WTC11 (cell line): ENCODE measurements at regions not wholly inside any gene's neighbourhood (a gene's known extent, or its start where the extent isn't known, plus 50 kb on each side); places are given as distances from the start of the nearest gene placed in this dataset.

Experiments used
- ATAC-seq: fragments of 200-7000 bp; cut with Tn5 transposase; 2 replicates; pipeline ENCODE4 v1.10.0; 2021; ENCODE audit warnings: mild to moderate bottlenecking, moderate library complexity
- CTCF ChIA-PET: fragments of 300-600 bp; sonication (Branson Sonifier 250); formaldehyde crosslinking; loops from one replicate; lab custom pipeline; 2021; ENCODE audit warnings: antibody characterized with exemption; lab: Charles Lee
- POLR2A ChIA-PET: fragments of 350-600 bp; sonication (Branson Sonifier 250); formaldehyde crosslinking; loops from one replicate; lab custom pipeline; 2021; ENCODE audit warnings: antibody characterized with exemption; lab: Charles Lee
- DNase-seq: peaks from one replicate; pipeline ENCODE4 v3.0.0; 2021; ENCODE audit warnings: low spot score
- H3K27ac Mint-ChIP-seq: 2 replicates; pipeline ENCODE4 v1.8.0; 2021; ENCODE audit warnings: mixed read lengths
- H3K27me3 Mint-ChIP-seq: 2 replicates; pipeline ENCODE4 v1.8.0; 2021; ENCODE audit warnings: low read depth, mild to moderate bottlenecking, moderate library complexity, mixed read lengths
- H3K36me3 Mint-ChIP-seq: 2 replicates; pipeline ENCODE4 v1.8.0; 2021; ENCODE audit warnings: mixed read lengths
- H3K4me1 Mint-ChIP-seq: 2 replicates; pipeline ENCODE4 v1.8.0; 2022; ENCODE audit warnings: mixed read lengths
- H3K4me3 Mint-ChIP-seq: 2 replicates; pipeline ENCODE4 v1.8.0; 2021; ENCODE audit warnings: mild to moderate bottlenecking, moderate library complexity, mixed read lengths
- H3K9me3 Mint-ChIP-seq: 2 replicates; pipeline ENCODE4 v1.8.0; 2021; ENCODE audit warnings: mixed read lengths
- FOXJ3 ChIP-seq: sonication (generic); formaldehyde crosslinking; IDR thresholded peaks from 2 replicates; pipeline ENCODE4 v1.9.0; 2021; ENCODE audit warnings: missing genetic modification reagents, mild to moderate bottlenecking, borderline replicate concordance
- GRHL2 ChIP-seq: fragments of 250-450 bp; sonication (Bioruptor Pico); IDR thresholded peaks from 2 replicates; pipeline ENCODE4 v1.8.0; 2022; ENCODE audit warnings: mild to moderate bottlenecking, moderate library complexity; ENCODE audit not compliant: insufficient replicate concordance, severe bottlenecking
- HMGA2 ChIP-seq: fragments of 250-450 bp; sonication (Bioruptor Pico); IDR thresholded peaks from 2 replicates; pipeline ENCODE4 v1.4.0; 2021; ENCODE audit warnings: mild to moderate bottlenecking, moderate library complexity
- IRF1 ChIP-seq: sonication (generic); formaldehyde crosslinking; IDR thresholded peaks from 2 replicates; pipeline ENCODE4 v1.8.0; 2023; ENCODE audit warnings: missing genetic modification reagents
- MLX ChIP-seq: sonication (generic); formaldehyde crosslinking; IDR thresholded peaks from 2 replicates; pipeline ENCODE4 v1.8.1; 2023; ENCODE audit warnings: mild to moderate bottlenecking, missing genetic modification reagents, moderate library complexity
- TP53 ChIP-seq: sonication (generic); formaldehyde crosslinking; IDR thresholded peaks from 2 replicates; pipeline ENCODE4 v1.8.1; 2023; ENCODE audit warnings: mild to moderate bottlenecking, missing genetic modification reagents
- ZNF138 ChIP-seq: sonication (generic); formaldehyde crosslinking; conservative IDR thresholded peaks from 2 replicates; pipeline ENCODE4 v1.8.1; 2022; ENCODE audit warnings: mild to moderate bottlenecking, moderate library complexity, missing genetic modification reagents
- ZNF317 ChIP-seq: sonication (generic); formaldehyde crosslinking; IDR thresholded peaks from 2 replicates; pipeline ENCODE4 v1.8.1; 2023; ENCODE audit warnings: low read depth, mild to moderate bottlenecking, moderate library complexity, missing genetic modification reagents, borderline replicate concordance
- ZNF671 ChIP-seq: fragments of 250-450 bp; sonication (Bioruptor Pico); IDR thresholded peaks from 2 replicates; pipeline ENCODE4 v1.8.0; 2021; ENCODE audit warnings: mild to moderate bottlenecking
- TF ChIP-seq, protein P1 (sequence below): sonication (generic); formaldehyde crosslinking; conservative IDR thresholded peaks from 2 replicates; pipeline ENCODE4 v1.8.1; 2023; ENCODE audit warnings: mild to moderate bottlenecking, low read depth, missing genetic modification reagents, moderate library complexity
- TF ChIP-seq, protein P2 (sequence below): fragments of 250-450 bp; sonication (Bioruptor Pico); IDR thresholded peaks from 2 replicates; pipeline ENCODE4 v1.9.0; 2021; ENCODE audit warnings: moderate library complexity, mild to moderate bottlenecking, inconsistent platforms, borderline replicate concordance
- TF ChIP-seq, protein P3 (sequence below): sonication (generic); formaldehyde crosslinking; IDR thresholded peaks from 2 replicates; pipeline ENCODE4 v1.8.1; 2022; ENCODE audit warnings: mild to moderate bottlenecking, moderate library complexity, missing genetic modification reagents

- CTCF ChIA-PET = interaction anchor here (0.6 to 1.9 kb wide), 4 partner anchors 47 to 214 kb away, joined by 3 to 6 read pairs (median 4); no protein-coding TSS in a partner anchor
- no peaks in the 10 kb centered on the region for H3K36me3 Mint-ChIP-seq
- DNase-seq = no peak
- no peak overlapping the region for H3K27ac Mint-ChIP-seq
- 0 out of 2 replicates have a peak, but pooled peaks cover 6% of the 10 kb centered on the region for H3K4me1 Mint-ChIP-seq
- TF ChIP-seq, protein P1, sequence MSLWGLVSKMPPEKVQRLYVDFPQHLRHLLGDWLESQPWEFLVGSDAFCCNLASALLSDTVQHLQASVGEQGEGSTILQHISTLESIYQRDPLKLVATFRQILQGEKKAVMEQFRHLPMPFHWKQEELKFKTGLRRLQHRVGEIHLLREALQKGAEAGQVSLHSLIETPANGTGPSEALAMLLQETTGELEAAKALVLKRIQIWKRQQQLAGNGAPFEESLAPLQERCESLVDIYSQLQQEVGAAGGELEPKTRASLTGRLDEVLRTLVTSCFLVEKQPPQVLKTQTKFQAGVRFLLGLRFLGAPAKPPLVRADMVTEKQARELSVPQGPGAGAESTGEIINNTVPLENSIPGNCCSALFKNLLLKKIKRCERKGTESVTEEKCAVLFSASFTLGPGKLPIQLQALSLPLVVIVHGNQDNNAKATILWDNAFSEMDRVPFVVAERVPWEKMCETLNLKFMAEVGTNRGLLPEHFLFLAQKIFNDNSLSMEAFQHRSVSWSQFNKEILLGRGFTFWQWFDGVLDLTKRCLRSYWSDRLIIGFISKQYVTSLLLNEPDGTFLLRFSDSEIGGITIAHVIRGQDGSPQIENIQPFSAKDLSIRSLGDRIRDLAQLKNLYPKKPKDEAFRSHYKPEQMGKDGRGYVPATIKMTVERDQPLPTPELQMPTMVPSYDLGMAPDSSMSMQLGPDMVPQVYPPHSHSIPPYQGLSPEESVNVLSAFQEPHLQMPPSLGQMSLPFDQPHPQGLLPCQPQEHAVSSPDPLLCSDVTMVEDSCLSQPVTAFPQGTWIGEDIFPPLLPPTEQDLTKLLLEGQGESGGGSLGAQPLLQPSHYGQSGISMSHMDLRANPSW (CRISPR knock-in tag) = no peak
- TF ChIP-seq GRHL2 (CRISPR knock-in tag) = no peak
- TF ChIP-seq, protein P2, sequence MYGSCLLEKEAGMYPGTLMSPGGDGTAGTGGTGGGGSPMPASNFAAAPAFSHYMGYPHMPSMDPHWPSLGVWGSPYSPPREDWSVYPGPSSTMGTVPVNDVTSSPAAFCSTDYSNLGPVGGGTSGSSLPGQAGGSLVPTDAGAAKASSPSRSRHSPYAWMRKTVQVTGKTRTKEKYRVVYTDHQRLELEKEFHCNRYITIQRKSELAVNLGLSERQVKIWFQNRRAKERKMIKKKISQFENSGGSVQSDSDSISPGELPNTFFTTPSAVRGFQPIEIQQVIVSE (CRISPR knock-in tag) = no peak
- TF ChIP-seq, all 79 proteins: peak for 0
- no peak overlapping the region for H3K4me3 Mint-ChIP-seq
- H3K27me3 Mint-ChIP-seq = no peaks in the 10 kb centered on the region
- POLR2A ChIA-PET = no interaction called here
- no peak for ATAC-seq
- H3K9me3 Mint-ChIP-seq = no peaks in the 10 kb centered on the region
These were observed 81.8 kb upstream of the HPCAL1 start for GRCh38 chr2:10220902-10221391.

DNA sequence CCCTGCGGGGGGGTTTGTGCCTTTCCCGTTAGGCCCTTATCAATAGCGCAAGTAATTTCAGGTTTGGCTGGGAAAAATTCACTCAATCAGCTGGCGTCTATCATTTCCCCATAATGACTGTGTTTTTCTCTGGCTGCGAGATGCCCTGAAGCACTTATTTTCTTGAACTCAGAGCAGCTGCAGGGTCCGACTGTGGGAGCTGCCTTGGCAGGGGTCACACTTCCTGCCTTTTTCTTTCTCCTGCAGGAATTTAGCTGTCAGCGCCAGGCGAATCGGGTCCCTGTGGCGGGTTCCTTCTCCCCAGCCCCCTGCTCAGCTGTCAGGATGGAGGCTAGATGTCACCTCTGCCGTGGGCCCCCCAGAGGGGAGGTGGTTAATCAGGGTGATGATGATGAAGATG lies 81.3 kb upstream of the HPCAL1 start:
- no peak for TF ChIP-seq ZNF671
- no peak for TF ChIP-seq IRF1 (CRISPR knock-in tag)
- TF ChIP-seq FOXJ3 (CRISPR knock-in tag) = no peak
- TF ChIP-seq, protein P3, sequence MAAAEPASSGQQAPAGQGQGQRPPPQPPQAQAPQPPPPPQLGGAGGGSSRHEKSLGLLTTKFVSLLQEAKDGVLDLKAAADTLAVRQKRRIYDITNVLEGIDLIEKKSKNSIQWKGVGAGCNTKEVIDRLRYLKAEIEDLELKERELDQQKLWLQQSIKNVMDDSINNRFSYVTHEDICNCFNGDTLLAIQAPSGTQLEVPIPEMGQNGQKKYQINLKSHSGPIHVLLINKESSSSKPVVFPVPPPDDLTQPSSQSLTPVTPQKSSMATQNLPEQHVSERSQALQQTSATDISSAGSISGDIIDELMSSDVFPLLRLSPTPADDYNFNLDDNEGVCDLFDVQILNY (CRISPR knock-in tag) = no peak
- no peak for TF ChIP-seq MLX
- no peak for TF ChIP-seq TP53
- TF ChIP-seq HMGA2 (CRISPR knock-in tag) = no peak
- TF ChIP-seq, all 79 proteins: peak for 0
- Mint-ChIP-seq H3K9me3 (no peaks in the 10 kb centered on the region), H3K36me3 (no peaks in the 10 kb centered on the region), H3K4me1 (0 out of 2 replicates have a peak, but pooled peaks cover 6% of the 10 kb centered on the region), H3K27ac (no peak overlapping the region), H3K27me3 (no peaks in the 10 kb centered on the region), H3K4me3 (no peak overlapping the region)
- ChIA-PET CTCF (interaction anchor here (1.2 to 1.9 kb wide), 2 partner anchors 188 to 213 kb away, joined by 3 to 6 read pairs; no protein-coding TSS in a partner anchor), POLR2A (no interaction called here)
- ATAC-seq = no peak
- no peak for DNase-seq

GRCh38 chr2:10221976-10222870 lies 80.5 kb upstream of the HPCAL1 start:
- H3K36me3 Mint-ChIP-seq = no peaks in the 10 kb centered on the region
- H3K27me3 Mint-ChIP-seq = no peaks in the 10 kb centered on the region
- DNase-seq = no peak
- H3K9me3 Mint-ChIP-seq = no peaks in the 10 kb centered on the region
- H3K27ac Mint-ChIP-seq = no peak overlapping the region
- H3K4me1 Mint-ChIP-seq = 0 out of 2 replicates have a peak, but pooled peaks cover 6% of the 10 kb centered on the region
- H3K4me3 Mint-ChIP-seq = no peak overlapping the region
- TF ChIP-seq ZNF138 (CRISPR knock-in tag) = no peak
- TF ChIP-seq ZNF317 (CRISPR knock-in tag) = no peak
- CTCF ChIA-PET = interaction anchor here (1.2 to 1.9 kb wide), 2 partner anchors 187 to 213 kb away, joined by 3 to 6 read pairs; no protein-coding TSS in a partner anchor
- POLR2A ChIA-PET = no interaction called here
- no peak for ATAC-seq
